NCI-H510A (cell line): ENCODE measurements at regions not wholly inside any gene's neighbourhood (a gene's known extent, or its start where the extent isn't known, plus 50 kb on each side); places are given as distances from the start of the nearest gene placed in this dataset.

Experiments used
- DNase-seq: peaks from one replicate; lab custom pipeline; 2025; lab: John Stamatoyannopoulos, UW

GRCh38 chr20:50258790-50259483 lies 68.3 kb downstream of the CEBPB start:
- no peak for DNase-seq

GRCh38 chr20:50259705-50260478 lies 69.3 kb downstream of the CEBPB start:
- DNase-seq, result no peak

- DNase-seq, result peak; percentile 67
These were observed 70.0 kb downstream of the CEBPB start for GRCh38 chr20:50260479-50261221.

- no peak for DNase-seq
These were observed 71.0 kb downstream of the CEBPB start for GRCh38 chr20:50261471-50262212.

- DNase-seq, result no peak
These were observed 73.2 kb downstream of the CEBPB start for GRCh38 chr20:50263831-50264230.

GRCh38 chr20:50264534-50265145 lies 74.0 kb downstream of the CEBPB start:
- no peak for DNase-seq

- no peak for DNase-seq
These were observed 74.8 kb downstream of the CEBPB start for GRCh38 chr20:50265245-50265946.

GRCh38 chr20:50266293-50267040 lies 75.8 kb downstream of the CEBPB start:
- DNase-seq, result no peak

- DNase-seq, result no peak
These were observed 76.6 kb downstream of the CEBPB start for GRCh38 chr20:50267041-50267865.

- DNase-seq, result no peak
These were observed 77.2 kb downstream of the CEBPB start for GRCh38 chr20:50267866-50268219.

GRCh38 chr20:50269091-50270033 lies 78.7 kb downstream of the CEBPB start:
- DNase-seq, result no peak

GRCh38 chr20:50270034-50270395 lies 79.4 kb downstream of the CEBPB start:
- no peak for DNase-seq

GRCh38 chr20:50270569-50270968 lies 79.9 kb downstream of the CEBPB start:
- no peak for DNase-seq

- no peak for DNase-seq
These were observed 80.5 kb downstream of the CEBPB start for GRCh38 chr20:50271176-50271575.

- DNase-seq, result no peak
These were observed 81.0 kb downstream of the CEBPB start for GRCh38 chr20:50271612-50272011.

GRCh38 chr20:50272030-50272723 lies 81.5 kb downstream of the CEBPB start:
- DNase-seq, result no peak

GRCh38 chr20:50272724-50273446 lies 82.3 kb downstream of the CEBPB start:
- DNase-seq, result no peak
